H7 (cell line): ENCODE measurements at regions not wholly inside any gene's neighbourhood (a gene's known extent, or its start where the extent isn't known, plus 50 kb on each side); places are given as distances from the start of the nearest gene placed in this dataset.
A peak's percentile ranks its signal among the peaks of the same experiment; 100 is the strongest.

Experiments
- DNase-seq: peaks from one replicate; pipeline ENCODE4 v3.0.0; 2012
- H3K27me3 ChIP-seq: 2 replicates; pipeline ENCODE4 v1.6.0; 2011; ENCODE audit warnings: mild to moderate bottlenecking, low read length; ENCODE audit not compliant: control insufficient read depth, insufficient read depth
- H3K36me3 ChIP-seq: replicated peaks from 2 replicates; pipeline ENCODE4 v1.5.1; 2011; ENCODE audit warnings: low read length; ENCODE audit not compliant: control insufficient read depth, insufficient read depth
- H3K4me3 ChIP-seq: 2 replicates; pipeline ENCODE4 v1.5.1; 2011; ENCODE audit warnings: low read depth, mild to moderate bottlenecking, control low read depth, low read length, moderate library complexity; ENCODE audit not compliant: insufficient read depth

GRCh38 chr6:40049128-40049527 is 114.9 kb upstream of the MOCS1 start:
- Histone ChIP-seq H3K36me3 (no peaks in the 10 kb centered on the region), H3K4me3 (no peak overlapping the region), H3K27me3 (no peaks in the 10 kb centered on the region)
- no peak for DNase-seq

- H3K27me3 ChIP-seq: no peaks in the 10 kb centered on the region
- no peak for DNase-seq
- H3K4me3 ChIP-seq: no peak overlapping the region
- no peaks in the 10 kb centered on the region for H3K36me3 ChIP-seq
Measured at GRCh38 chr6:40044196-40044595, 109.9 kb upstream of the MOCS1 start.

GRCh38 chr6:40042232-40042631 is 108.0 kb upstream of the MOCS1 start:
- DNase-seq: no peak
- no peaks in the 10 kb centered on the region for H3K36me3 ChIP-seq
- H3K27me3 ChIP-seq: no peaks in the 10 kb centered on the region
- no peak overlapping the region for H3K4me3 ChIP-seq

- no peak overlapping the region for H3K4me3 ChIP-seq
- DNase-seq: no peak
- no peaks in the 10 kb centered on the region for H3K36me3 ChIP-seq
- no peaks in the 10 kb centered on the region for H3K27me3 ChIP-seq
Measured at GRCh38 chr6:40039042-40039441, 104.8 kb upstream of the MOCS1 start.

- no peak for DNase-seq
- H3K27me3 ChIP-seq: no peaks in the 10 kb centered on the region
- H3K4me3 ChIP-seq: no peak overlapping the region
- no peaks in the 10 kb centered on the region for H3K36me3 ChIP-seq
Measured at GRCh38 chr6:40038626-40039025, 104.4 kb upstream of the MOCS1 start.

GRCh38 chr6:40037271-40037670 is 103.0 kb upstream of the MOCS1 start:
- Histone ChIP-seq H3K27me3 (no peaks in the 10 kb centered on the region), H3K4me3 (no peak overlapping the region), H3K36me3 (no peaks in the 10 kb centered on the region)
- no peak for DNase-seq

- no peaks in the 10 kb centered on the region for H3K36me3 ChIP-seq
- no peak overlapping the region for H3K4me3 ChIP-seq
- DNase-seq: no peak
- no peaks in the 10 kb centered on the region for H3K27me3 ChIP-seq
Measured at GRCh38 chr6:40036186-40036585, 101.9 kb upstream of the MOCS1 start.

- DNase-seq: peak; percentile 13
- Histone ChIP-seq H3K36me3 (no peaks in the 10 kb centered on the region), H3K27me3 (no peaks in the 10 kb centered on the region), H3K4me3 (no peak overlapping the region)
Measured at GRCh38 chr6:40028449-40028848, 94.2 kb upstream of the MOCS1 start.

- DNase-seq: no peak
- no peak overlapping the region for H3K4me3 ChIP-seq
- no peaks in the 10 kb centered on the region for H3K27me3 ChIP-seq
- no peaks in the 10 kb centered on the region for H3K36me3 ChIP-seq
Measured at GRCh38 chr6:40022867-40023266, 88.6 kb upstream of the MOCS1 start.

- DNase-seq: no peak
- Histone ChIP-seq H3K36me3 (no peaks in the 10 kb centered on the region), H3K4me3 (no peak overlapping the region), H3K27me3 (no peaks in the 10 kb centered on the region)
Measured at GRCh38 chr6:40020166-40020565, 85.9 kb upstream of the MOCS1 start.

GRCh38 chr6:40015530-40015929 is 81.3 kb upstream of the MOCS1 start:
- Histone ChIP-seq H3K4me3 (no peak overlapping the region), H3K27me3 (no peaks in the 10 kb centered on the region), H3K36me3 (no peaks in the 10 kb centered on the region)
- no peak for DNase-seq

GRCh38 chr6:40011844-40012243 is 77.6 kb upstream of the MOCS1 start:
- Histone ChIP-seq H3K36me3 (no peaks in the 10 kb centered on the region), H3K4me3 (no peak overlapping the region), H3K27me3 (no peaks in the 10 kb centered on the region)
- DNase-seq: peak; percentile 5

- no peak for DNase-seq
- H3K36me3 ChIP-seq: no peaks in the 10 kb centered on the region
- H3K27me3 ChIP-seq: no peaks in the 10 kb centered on the region
- no peak overlapping the region for H3K4me3 ChIP-seq
Measured at GRCh38 chr6:40000964-40001515, 66.8 kb upstream of the MOCS1 start.

- Histone ChIP-seq H3K27me3 (no peaks in the 10 kb centered on the region), H3K4me3 (no peak overlapping the region), H3K36me3 (no peaks in the 10 kb centered on the region)
- DNase-seq: no peak
Measured at GRCh38 chr6:39999006-39999867, 65.0 kb upstream of the MOCS1 start.

GRCh38 chr6:39998126-39998525 is 63.9 kb upstream of the MOCS1 start:
- Histone ChIP-seq H3K4me3 (no peak overlapping the region), H3K27me3 (no peaks in the 10 kb centered on the region), H3K36me3 (no peaks in the 10 kb centered on the region)
- DNase-seq: no peak
